OCI-LY7 (cell line): ENCODE measurements at regions not wholly inside any gene's neighbourhood (a gene's known extent, or its start where the extent isn't known, plus 50 kb on each side); places are given as distances from the start of the nearest gene placed in this dataset.

Experiments used
- BruUV-seq: library from RNA; stranded (reverse); fragments of 400-500 nt; replicated peaks from 2 replicates; lab custom pipeline; 2021; lab: Mats Ljungman, UMichigan
- CTCF ChIA-PET: fragments of 300-600 bp; sonication (Branson Sonifier 250); formaldehyde crosslinking; loops from one replicate; lab custom pipeline; 2022; ENCODE audit warnings: antibody characterized with exemption; ENCODE audit not compliant: unreplicated experiment; lab: Charles Lee
- POLR2A ChIA-PET: fragments of 300-600 bp; sonication (Branson Sonifier 250); formaldehyde crosslinking; loops from one replicate; lab custom pipeline; 2022; ENCODE audit warnings: antibody characterized with exemption; lab: Charles Lee
- DNase-seq: peaks from one replicate; pipeline ENCODE4 v3.0.0-alpha.2; 2015; ENCODE audit warnings: low spot score
- H2AFZ ChIP-seq: fragments of 200-600 bp; sonication (generic), shearing (Covaris generic); 2 replicates; pipeline ENCODE4 v1.6.1; 2014; ENCODE audit warnings: mild to moderate bottlenecking, antibody characterized with exemption, low read length, moderate library complexity
- H3K27ac ChIP-seq: fragments of 200-600 bp; sonication (generic); 2 replicates; pipeline ENCODE4 v1.5.1; 2014; ENCODE audit warnings: mixed run types, low read depth, mild to moderate bottlenecking, moderate library complexity, low read length, inconsistent platforms; ENCODE audit not compliant: poor library complexity, severe bottlenecking
- H3K36me3 ChIP-seq: fragments of 200-600 bp; sonication (generic); 2 replicates; pipeline ENCODE4 v1.6.1; 2014; ENCODE audit warnings: mild to moderate bottlenecking, antibody characterized with exemption, low read length, moderate library complexity, mixed read lengths; ENCODE audit not compliant: insufficient read depth
- H3K4me1 ChIP-seq: fragments of 200-600 bp; sonication (generic); 2 replicates; pipeline ENCODE4 v1.5.1; 2014; ENCODE audit warnings: mild to moderate bottlenecking, low read length; ENCODE audit not compliant: insufficient read depth, poor library complexity, severe bottlenecking
- H3K4me2 ChIP-seq: fragments of 200-600 bp; sonication (generic); 2 replicates; pipeline ENCODE4 v1.6.1; 2014; ENCODE audit warnings: mild to moderate bottlenecking, low read length
- H3K4me3 ChIP-seq: fragments of 200-600 bp; sonication (generic); 2 replicates; pipeline ENCODE4 v1.5.1; 2014; ENCODE audit warnings: mild to moderate bottlenecking, low read depth, low read length; ENCODE audit not compliant: poor library complexity, severe bottlenecking
- H3K79me2 ChIP-seq: fragments of 200-600 bp; sonication (generic); 2 replicates; pipeline ENCODE4 v1.6.1; 2016; ENCODE audit warnings: low read depth, mild to moderate bottlenecking, low read length, moderate library complexity, mixed read lengths; ENCODE audit not compliant: insufficient read depth
- H3K9me2 ChIP-seq: fragments of 200-600 bp; sonication (generic); 2 replicates; pipeline ENCODE4 v1.6.1; 2016; ENCODE audit warnings: mild to moderate bottlenecking, low read length, mixed read lengths; ENCODE audit not compliant: insufficient read depth
- H3K9me3 ChIP-seq: fragments of 200-600 bp; sonication (generic); 2 replicates; pipeline ENCODE4 v1.6.1; 2014; ENCODE audit warnings: mild to moderate bottlenecking, mixed run types, low read length, mixed read lengths
- H4K20me1 ChIP-seq: fragments of 200-600 bp; sonication (generic); 2 replicates; pipeline ENCODE4 v1.6.1; 2014; ENCODE audit warnings: mild to moderate bottlenecking, antibody characterized with exemption, low read length, moderate library complexity, mixed read lengths; ENCODE audit not compliant: insufficient read depth
- CTCF ChIP-seq: fragments of 200-600 bp; sonication (generic); conservative IDR thresholded peaks from 2 replicates; pipeline ENCODE4 v1.5.1; 2014; ENCODE audit warnings: mild to moderate bottlenecking, antibody characterized with exemption, low read length, moderate library complexity, mixed read lengths
- EZH2phosphoT487 ChIP-seq: fragments of 200-600 bp; sonication (generic); IDR thresholded peaks from 2 replicates; pipeline ENCODE4 v1.6.1; 2018; ENCODE audit warnings: low read depth, borderline replicate concordance, mild to moderate bottlenecking, mixed run types, antibody characterized with exemption, low read length, moderate library complexity, mixed read lengths
- intact Hi-C: fragments of 100-400 bp; cut with micrococcal nuclease; formaldehyde crosslinking; loops from one replicate; pipeline ENCODE4 v1.10.0; 2022; ENCODE audit not compliant: unreplicated experiment

GRCh38 chr11:112826026-112826425 is 135.2 kb upstream of the NCAM1 start:
- no peak for DNase-seq
- no peaks in the 10 kb centered on the region for H3K4me1 ChIP-seq
- H3K27ac ChIP-seq: no peak overlapping the region
- no peaks in the 10 kb centered on the region for H3K9me3 ChIP-seq
- TF ChIP-seq EZH2phosphoT487 (no peak), CTCF (no peak)
- BruUV-seq: no TSS peak
- no peak overlapping the region for H3K4me3 ChIP-seq
- H2AFZ ChIP-seq: no peak overlapping the region
- no peaks in the 10 kb centered on the region for H3K79me2 ChIP-seq
- H3K36me3 ChIP-seq: no peaks in the 10 kb centered on the region
- H3K4me2 ChIP-seq: no peak overlapping the region
- POLR2A ChIA-PET: no interaction called here
- CTCF ChIA-PET: no interaction called here
- no peaks in the 10 kb centered on the region for H4K20me1 ChIP-seq
- no peaks in the 10 kb centered on the region for H3K9me2 ChIP-seq
- intact Hi-C loops: no loop called here

- Histone ChIP-seq H4K20me1 (no peaks in the 10 kb centered on the region), H3K4me1 (no peaks in the 10 kb centered on the region), H3K9me2 (no peaks in the 10 kb centered on the region), H3K4me2 (no peak overlapping the region), H3K9me3 (no peaks in the 10 kb centered on the region), H3K36me3 (no peaks in the 10 kb centered on the region), H3K4me3 (no peak overlapping the region), H2AFZ (no peak overlapping the region), H3K27ac (no peak overlapping the region), H3K79me2 (no peaks in the 10 kb centered on the region)
- TF ChIP-seq CTCF (no peak), EZH2phosphoT487 (no peak)
- ChIA-PET POLR2A (interaction anchor here (0.7 kb wide), 1 partner anchor 10 kb away, joined by 4 read pairs; no protein-coding TSS in a partner anchor), CTCF (no interaction called here)
- intact Hi-C loops: no loop called here
- no TSS peak for BruUV-seq
- DNase-seq: no peak
These were observed 134.4 kb upstream of the NCAM1 start for GRCh38 chr11:112826788-112827187.

- H3K4me3 ChIP-seq: no peak overlapping the region
- DNase-seq: no peak
- intact Hi-C loops: no loop called here
- no peaks in the 10 kb centered on the region for H3K4me1 ChIP-seq
- H3K9me2 ChIP-seq: no peaks in the 10 kb centered on the region
- BruUV-seq: no TSS peak
- CTCF ChIA-PET: no interaction called here
- H3K9me3 ChIP-seq: no peaks in the 10 kb centered on the region
- H3K36me3 ChIP-seq: no peaks in the 10 kb centered on the region
- no peak overlapping the region for H3K4me2 ChIP-seq
- H3K79me2 ChIP-seq: no peaks in the 10 kb centered on the region
- H3K27ac ChIP-seq: no peak overlapping the region
- POLR2A ChIA-PET: no interaction called here
- no peaks in the 10 kb centered on the region for H4K20me1 ChIP-seq
- no peak overlapping the region for H2AFZ ChIP-seq
- TF ChIP-seq EZH2phosphoT487 (no peak), CTCF (no peak)
These were observed 132.8 kb upstream of the NCAM1 start for GRCh38 chr11:112828421-112828820.
